ENCODE measurements at regions not wholly inside any gene's neighbourhood (a gene's known extent, or its start where the extent isn't known, plus 50 kb on each side); places are given as distances from the start of the nearest gene placed in this dataset.

DNA sequence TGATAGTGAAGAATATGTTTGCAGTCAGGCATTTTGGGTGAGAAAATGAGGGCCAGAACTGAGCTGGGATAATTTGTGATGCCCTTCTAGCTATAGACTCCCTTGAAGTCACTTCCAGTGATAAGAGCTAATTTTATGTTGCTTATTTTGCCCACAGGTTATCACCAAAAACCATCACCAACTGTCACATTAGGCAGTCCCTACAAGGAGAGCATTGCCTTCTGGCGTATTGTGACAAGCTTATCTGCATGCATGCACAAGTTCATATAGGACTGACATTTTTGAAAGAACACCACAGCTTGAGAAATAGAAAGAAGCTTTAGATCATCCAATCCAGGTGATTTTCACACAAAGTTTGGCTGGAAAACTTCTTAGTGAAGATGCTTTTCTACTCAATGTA lies 735.3 kb upstream of the RAG2 start:
- no peak for TF ChIP-seq CTCF (IDR thresholded peaks at IDR 0.05)
- no peak for TF ChIP-seq POLR2A (IDR thresholded peaks at IDR 0.05)
- TF ChIP-seq EP300 (IDR thresholded peaks at IDR 0.05): no peak
- no peaks in the 10 kb centered on the region for H3K4me1 ChIP-seq (ENCODE audit: insufficient read depth)
- no peak overlapping the region for H3K4me3 ChIP-seq
- no peaks in the 10 kb centered on the region for H3K36me3 ChIP-seq
- H3K27me3 ChIP-seq: no peaks in the 10 kb centered on the region
- no peaks in the 10 kb centered on the region for H3K9me3 ChIP-seq
- no peak for DNase-seq
- 77 to 84% (median 82%) methylated on average over 1 of the region's 1 CpG for WGBS, 3 donors
- H3K27ac ChIP-seq: no peak overlapping the region
- intact Hi-C loops (cut with DNase I): no loop called here

- TF ChIP-seq POLR2A (IDR thresholded peaks at IDR 0.05): no peak
- TF ChIP-seq CTCF (IDR thresholded peaks at IDR 0.05): no peak
- no peak for TF ChIP-seq EP300 (IDR thresholded peaks at IDR 0.05)
- H3K36me3 ChIP-seq: no peaks in the 10 kb centered on the region
- intact Hi-C loops (cut with DNase I): no loop called here
- no peaks in the 10 kb centered on the region for H3K27me3 ChIP-seq
- H3K9me3 ChIP-seq: no peaks in the 10 kb centered on the region
- no peak overlapping the region for H3K4me3 ChIP-seq
- DNase-seq: no peak
- H3K4me1 ChIP-seq (ENCODE audit: insufficient read depth): no peaks in the 10 kb centered on the region
- H3K27ac ChIP-seq: no peak overlapping the region
These were observed 725.8 kb upstream of the RAG2 start for GRCh38 chr11:37323843-37324242.

GRCh38 chr11:37322333-37323194 lies 724.5 kb upstream of the RAG2 start:
- DNase-seq: no peak
- Histone ChIP-seq H3K36me3 (no peaks in the 10 kb centered on the region), H3K4me3 (no peak overlapping the region), H3K9me3 (no peaks in the 10 kb centered on the region), H3K4me1 (ENCODE audit: insufficient read depth) (no peaks in the 10 kb centered on the region), H3K27me3 (no peaks in the 10 kb centered on the region), H3K27ac (no peak overlapping the region)
- intact Hi-C loops (cut with DNase I): no loop called here
- 83 to 86% (median 84%) methylated on average over 8 of the region's 8 CpGs for WGBS, 3 donors
- TF ChIP-seq CTCF (IDR thresholded peaks at IDR 0.05) (no peak), POLR2A (IDR thresholded peaks at IDR 0.05) (no peak), EP300 (IDR thresholded peaks at IDR 0.05) (no peak)

DNA sequence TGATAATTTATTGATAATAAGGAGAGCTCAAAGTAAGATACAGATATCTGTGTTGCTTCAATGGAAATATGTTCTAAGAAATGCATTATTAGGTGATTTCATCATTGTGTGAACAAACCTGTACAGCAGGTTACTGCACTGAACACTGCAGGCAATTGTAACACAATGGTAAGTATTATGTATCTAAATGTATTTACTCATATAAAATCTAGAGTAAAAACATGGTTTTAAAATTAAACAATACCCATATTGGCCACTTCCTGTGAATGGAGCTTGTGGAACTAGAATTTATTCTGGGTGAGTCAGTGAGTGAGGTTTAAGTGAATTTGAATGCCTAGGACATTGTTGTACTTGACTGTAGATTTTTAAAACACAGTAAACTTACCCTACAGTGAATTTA lies 722.9 kb upstream of the RAG2 start:
- H3K27ac ChIP-seq: no peak overlapping the region
- TF ChIP-seq CTCF (IDR thresholded peaks at IDR 0.05): no peak
- TF ChIP-seq EP300 (IDR thresholded peaks at IDR 0.05): no peak
- no peak for TF ChIP-seq POLR2A (IDR thresholded peaks at IDR 0.05)
- no peak overlapping the region for H3K4me3 ChIP-seq
- no peak for DNase-seq
- no peaks in the 10 kb centered on the region for H3K9me3 ChIP-seq
- intact Hi-C loops (cut with DNase I): no loop called here
- H3K27me3 ChIP-seq: no peaks in the 10 kb centered on the region
- H3K36me3 ChIP-seq: no peaks in the 10 kb centered on the region
- no peaks in the 10 kb centered on the region for H3K4me1 ChIP-seq (ENCODE audit: insufficient read depth)

Data from ovary (tissue), 7 donors.